Inflammatory macrophage treated with lipopolysaccharide for 4 hours (primary cell): ENCODE measurements at regions not wholly inside any gene's neighbourhood (a gene's known extent, or its start where the extent isn't known, plus 50 kb on each side); places are given as distances from the start of the nearest gene placed in this dataset.

ENCODE experiments used
- DNase-seq: peaks from one replicate; pipeline ENCODE4 v3.0.0-alpha.2; 2020

DNA sequence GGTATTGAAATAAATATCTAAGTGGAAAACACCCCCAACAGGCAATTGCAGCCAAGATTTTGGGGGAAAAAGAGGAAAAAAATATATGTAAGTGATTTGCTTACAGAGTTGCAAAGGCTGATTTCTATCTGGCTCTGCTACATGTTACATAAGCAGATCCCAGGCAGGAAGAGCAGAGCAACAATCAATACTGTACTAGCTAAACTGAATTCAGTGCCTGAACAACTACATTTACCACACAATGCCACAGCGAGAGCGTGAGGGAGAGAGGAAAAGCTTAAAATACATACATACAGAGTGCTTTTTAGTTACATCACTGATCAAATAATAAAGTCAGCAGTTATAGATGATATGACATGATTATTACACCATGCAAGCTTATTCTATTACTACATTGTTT is 665.6 kb upstream of the ARGLU1 start:
- no peak for DNase-seq

- no peak for DNase-seq
Observed at GRCh38 chr13:107231944-107232343, 664.0 kb upstream of the ARGLU1 start.

- DNase-seq: no peak
Observed at GRCh38 chr13:107223867-107224266, 655.9 kb upstream of the ARGLU1 start.

DNA sequence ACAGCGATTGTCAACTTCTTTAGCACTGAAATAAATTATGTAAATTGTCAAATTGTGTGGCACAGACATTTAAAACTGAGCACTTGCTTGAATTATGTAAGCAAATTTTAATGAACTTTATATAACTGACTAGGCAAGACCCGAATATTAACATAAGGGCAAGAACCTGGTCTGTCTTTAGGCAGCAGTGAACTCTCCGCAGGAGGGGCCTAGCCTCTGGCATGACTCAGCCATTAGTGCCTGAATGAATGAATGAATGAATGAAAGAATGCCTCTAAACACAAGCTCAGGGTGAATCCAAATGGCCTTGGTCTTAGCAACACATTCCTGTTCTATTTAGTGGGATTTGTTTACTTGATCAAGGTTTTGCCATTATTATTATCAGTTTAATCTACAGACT is 654.7 kb upstream of the ARGLU1 start:
- DNase-seq: no peak

GRCh38 chr13:107220245-107220644 is 652.3 kb upstream of the ARGLU1 start:
- DNase-seq: no peak

DNA sequence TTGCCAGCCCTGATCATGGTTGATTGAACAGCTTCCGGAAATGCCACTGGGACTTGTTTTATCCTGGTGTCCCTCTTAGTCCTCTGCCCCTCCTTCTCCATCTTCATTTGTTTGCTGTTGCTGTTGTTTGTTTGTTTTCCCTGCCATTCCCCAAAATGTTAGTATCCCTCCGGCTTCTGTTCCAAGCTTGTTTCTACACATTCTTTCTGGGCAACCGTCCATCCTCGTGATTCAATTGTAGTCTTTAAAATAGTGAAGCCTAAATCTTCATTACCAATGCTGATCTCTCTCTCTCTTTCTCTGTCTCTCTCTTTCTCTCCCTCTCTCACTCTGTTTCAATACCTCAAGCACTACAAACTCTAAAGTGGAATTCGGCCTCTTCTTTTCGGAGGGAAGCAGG is 649.3 kb upstream of the ARGLU1 start:
- no peak for DNase-seq

GRCh38 chr13:107216046-107216755 is 648.3 kb upstream of the ARGLU1 start:
- DNase-seq: no peak

DNA sequence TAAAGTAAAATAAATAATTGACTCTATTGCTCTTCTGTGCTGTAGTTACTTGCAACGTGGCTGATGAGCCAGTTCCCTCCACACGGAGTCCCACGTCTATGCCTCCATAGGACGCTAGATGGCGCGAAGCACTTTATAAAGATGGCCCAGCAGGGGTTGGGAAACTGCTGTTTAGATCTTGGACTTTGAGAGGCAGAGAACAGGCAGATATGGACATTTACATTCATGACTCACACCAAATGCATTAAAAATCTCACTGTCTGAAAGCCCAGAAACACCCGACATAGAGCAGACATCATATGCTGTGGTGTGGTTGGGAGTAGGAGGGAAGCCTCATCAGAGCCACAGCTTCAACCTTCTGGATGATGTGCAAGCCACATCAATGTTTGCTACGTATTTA is 643.1 kb upstream of the ARGLU1 start:
- DNase-seq: peak; percentile 56

DNA sequence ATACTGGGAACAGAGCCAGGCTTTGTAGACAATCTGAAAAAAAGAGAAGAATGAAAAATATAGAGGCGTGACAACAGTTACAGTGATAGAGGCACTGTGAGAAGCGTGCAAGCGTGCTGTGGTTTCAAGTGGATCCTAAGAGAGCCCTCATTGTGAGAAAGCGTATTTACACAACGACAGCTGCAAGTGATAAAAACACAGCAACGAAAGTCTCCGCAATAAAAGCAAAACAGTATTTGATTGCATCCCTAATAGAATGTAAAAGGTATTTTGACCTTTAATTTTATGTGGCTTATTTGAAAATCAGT is 642.7 kb upstream of the ARGLU1 start:
- DNase-seq: no peak

DNA sequence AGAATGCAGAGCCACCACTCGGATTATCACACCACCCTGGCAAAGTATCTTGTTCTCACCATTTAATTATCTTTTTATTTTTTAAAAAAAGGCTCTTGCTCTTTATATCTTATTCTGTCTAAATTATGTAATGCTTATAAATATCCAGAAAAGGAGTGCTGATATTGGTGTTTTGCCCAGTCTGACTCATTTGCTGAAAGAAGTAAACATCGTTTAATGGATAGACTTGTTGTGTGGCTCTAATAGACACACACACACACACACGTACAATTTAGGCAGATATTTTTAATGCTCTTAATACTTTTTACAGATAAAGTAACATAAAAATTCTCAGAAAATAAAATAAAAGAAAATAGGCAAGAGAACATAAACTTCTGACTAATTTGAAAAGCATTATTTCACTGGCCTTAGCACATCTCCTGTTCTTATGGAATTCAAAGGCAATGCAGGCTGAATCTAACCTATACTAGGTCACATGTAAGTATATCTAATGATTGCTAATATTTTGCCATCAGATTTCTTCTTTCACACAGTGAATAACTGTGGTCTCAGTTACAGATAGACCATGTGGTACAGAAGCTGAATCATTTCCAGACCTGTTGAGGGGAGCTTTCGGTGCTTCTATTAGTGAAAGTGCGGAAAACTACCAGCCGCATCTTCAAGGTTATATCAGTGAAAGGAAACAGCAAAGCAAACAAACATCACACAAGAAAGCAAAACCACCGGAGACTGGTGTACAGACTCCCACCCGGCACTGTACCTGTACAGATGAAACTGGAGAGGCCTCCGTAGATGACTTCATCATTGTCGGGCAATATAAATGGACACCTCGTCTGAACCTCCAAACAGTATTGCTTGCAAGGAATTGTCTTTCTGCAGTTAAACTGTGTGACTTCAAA is 642.1 kb upstream of the ARGLU1 start:
- DNase-seq: no peak

DNA sequence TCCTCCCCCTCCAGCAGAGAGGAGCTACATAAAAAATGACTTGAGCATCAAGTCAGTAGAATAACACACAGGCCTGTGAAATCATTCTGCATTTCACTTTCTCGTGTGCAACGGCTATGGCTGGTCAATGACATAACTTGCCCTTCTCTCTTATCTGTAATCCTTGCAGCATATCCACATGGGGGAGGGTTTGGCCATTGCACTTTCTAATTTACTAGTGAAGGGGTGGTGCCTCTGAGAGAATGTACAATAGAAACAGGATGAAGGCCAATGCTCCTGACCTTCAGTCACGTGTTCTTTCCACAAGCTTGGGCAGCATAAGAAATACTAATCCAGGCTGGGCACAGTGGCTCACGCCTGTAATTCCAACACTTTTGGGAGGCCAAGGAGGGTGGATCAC is 641.0 kb upstream of the ARGLU1 start:
- no peak for DNase-seq

GRCh38 chr13:107205318-107206104 is 637.6 kb upstream of the ARGLU1 start:
- peak; percentile 40 for DNase-seq

- DNase-seq: no peak
Observed at GRCh38 chr13:107203146-107203847, 635.4 kb upstream of the ARGLU1 start.

DNA sequence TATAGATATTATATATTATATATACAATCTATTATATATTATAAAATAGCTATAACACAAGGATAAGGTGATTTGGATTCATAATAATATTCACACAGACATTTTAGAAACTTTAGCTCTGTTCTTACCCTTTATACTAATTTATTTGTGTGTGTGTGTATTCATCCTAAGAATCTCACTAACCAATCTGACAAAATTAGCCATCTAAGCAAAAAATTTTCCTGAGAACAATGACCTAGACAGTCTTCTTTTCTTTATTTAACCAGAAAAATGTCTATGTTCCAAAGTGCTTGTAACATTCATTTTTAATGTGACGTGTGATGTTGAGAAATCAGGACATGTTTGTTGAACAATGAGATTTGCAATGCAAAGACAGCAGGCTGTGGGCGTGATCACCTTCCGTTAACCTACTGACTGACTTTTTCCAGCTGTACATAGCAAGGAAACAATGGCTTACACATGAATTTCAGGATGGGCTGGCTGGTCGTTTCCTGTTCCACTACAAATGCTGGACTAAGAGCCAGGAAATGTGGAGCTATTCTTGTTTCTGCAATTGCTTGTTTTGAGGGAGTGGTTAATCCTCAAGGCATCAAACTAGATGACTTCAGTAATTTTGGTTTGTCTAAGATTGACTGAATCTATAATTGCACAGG is 634.6 kb upstream of the ARGLU1 start:
- DNase-seq: no peak

DNA sequence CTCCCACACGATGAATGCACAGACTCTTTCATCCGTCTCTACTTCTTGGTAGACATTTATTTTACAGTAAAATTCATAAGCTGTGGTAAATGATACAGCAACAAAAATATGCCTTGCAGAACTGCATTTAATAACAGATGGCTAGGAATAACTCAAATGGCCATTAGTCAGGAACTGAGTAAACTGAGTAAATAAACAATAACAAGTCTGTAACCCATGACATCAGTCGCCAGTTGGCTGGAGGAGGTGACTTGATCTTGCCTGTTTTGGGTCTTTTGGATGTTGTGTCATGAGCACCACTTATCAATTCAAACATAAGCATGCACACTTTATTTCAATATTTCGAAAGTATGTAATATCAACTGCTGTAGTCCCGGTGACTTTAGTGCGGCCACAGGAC is 632.6 kb upstream of the ARGLU1 start:
- no peak for DNase-seq

DNA sequence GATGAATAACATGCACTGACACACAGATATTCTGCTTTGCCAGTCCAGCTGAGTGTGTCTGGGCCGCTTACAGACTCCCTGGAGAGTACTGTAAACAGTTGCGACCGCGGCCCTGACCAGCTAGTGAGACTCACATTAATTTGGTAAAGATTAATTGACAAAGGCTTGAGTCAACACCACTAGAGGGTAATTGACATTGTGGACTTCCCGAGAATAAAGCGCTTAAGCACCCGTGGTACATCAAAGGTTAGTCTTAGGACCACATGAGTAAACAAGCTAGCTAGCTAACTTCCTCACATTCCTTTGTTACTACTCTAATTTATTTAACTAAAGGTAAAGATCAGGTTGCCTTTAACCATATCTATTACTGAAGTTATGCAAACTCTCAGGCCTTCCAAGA is 624.4 kb upstream of the ARGLU1 start:
- no peak for DNase-seq

DNA sequence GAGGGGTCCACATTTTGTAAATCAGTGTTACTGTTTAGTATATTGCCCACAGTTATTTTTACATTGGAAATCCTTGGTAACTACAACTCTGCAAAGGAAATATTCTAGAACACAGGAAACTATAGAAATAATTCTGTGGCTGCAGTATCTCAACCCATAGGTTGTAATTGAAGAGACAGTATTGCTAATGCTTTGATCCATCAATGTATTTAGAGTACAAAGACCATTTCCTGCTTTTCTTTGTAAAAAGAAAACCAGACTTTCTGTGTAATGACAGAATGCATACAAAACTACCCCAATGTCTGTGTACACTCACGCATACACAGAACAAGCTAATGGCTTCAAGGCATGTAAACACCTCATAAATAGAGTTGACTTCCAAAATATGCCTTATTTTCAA is 622.1 kb upstream of the ARGLU1 start:
- DNase-seq: no peak

GRCh38 chr13:107185889-107186288 is 618.0 kb upstream of the ARGLU1 start:
- DNase-seq: no peak

GRCh38 chr13:107170270-107170931 is 602.5 kb upstream of the ARGLU1 start:
- no peak for DNase-seq

DNA sequence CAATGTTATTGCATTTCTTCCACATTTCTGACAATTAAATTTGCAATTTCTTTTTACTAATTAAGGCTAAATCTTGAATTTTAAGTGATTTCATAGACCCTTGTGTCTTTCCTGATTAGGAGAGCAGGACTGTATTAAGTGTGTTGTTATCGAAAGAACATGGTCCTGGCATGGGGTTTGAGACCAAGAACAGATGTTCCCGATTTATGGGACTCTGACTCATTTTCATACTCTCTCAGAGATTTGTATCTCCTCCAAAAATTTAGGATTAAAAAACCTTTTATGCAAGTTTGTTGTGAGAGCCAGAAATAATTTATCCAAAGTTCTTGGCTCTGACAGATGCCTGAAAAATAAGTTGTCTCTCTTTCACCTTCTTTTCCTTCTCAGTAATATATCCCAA is 589.3 kb upstream of the ARGLU1 start:
- no peak for DNase-seq

DNA sequence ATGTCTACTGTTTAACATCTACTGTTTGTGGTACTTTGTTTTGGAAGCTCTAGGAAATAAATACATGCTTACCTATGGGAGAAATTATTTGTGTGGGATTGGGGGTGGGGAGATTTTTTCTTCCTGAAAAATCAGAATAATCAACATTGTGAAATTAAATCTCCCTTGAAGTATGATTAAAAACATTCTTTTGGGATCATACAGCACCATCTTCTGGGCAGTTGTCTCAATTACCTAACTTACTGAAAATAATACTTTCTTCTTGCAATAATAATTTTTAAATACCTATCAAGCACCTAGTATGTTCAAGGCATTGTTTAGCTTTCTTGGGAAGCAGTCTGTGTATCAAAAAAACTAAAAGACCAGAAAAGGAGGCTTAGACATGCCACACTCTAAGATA is 576.5 kb upstream of the ARGLU1 start:
- no peak for DNase-seq

DNA sequence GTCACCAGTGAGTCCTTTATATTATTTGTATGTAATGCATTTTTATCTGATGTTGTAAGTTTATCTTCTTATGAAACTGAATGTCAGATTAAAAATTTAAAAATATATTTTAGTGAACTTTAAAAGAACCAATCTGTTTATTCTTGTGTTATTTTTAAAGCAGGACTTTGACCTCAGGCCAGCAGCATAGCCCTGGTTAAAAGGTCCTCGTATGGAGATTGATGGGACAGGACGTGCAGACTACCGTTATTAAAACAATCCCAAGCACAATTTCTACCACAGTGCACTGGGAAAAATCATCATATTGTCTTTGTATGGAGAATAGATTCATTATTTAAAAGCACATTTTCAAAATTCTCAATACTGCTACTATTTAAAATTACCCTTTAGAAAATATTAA is 573.8 kb upstream of the ARGLU1 start:
- no peak for DNase-seq
